Colonic mucosa (tissue), 4 donors: ENCODE measurements at regions not wholly inside any gene's neighbourhood (a gene's known extent, or its start where the extent isn't known, plus 50 kb on each side); places are given as distances from the start of the nearest gene placed in this dataset.
"Not testable (repeated sequence)": the region's sequence is repeated elsewhere in the genome, so short reads cannot be mapped to it uniquely, and the experiment has no call there.

ENCODE experiments used
- DNase-seq: peaks from one replicate; pipeline ENCODE4 v3.0.0-alpha.2; 2020
- H3K27ac ChIP-seq: fragments of 200-600 bp; one replicate; pipeline ENCODE4 v1.8.0; 2021
- H3K27me3 ChIP-seq: fragments of 200-600 bp; one replicate; pipeline ENCODE4 v1.8.0; 2021
- H3K36me3 ChIP-seq: fragments of 200-600 bp; one replicate; pipeline ENCODE4 v1.8.0; 2021
- H3K4me1 ChIP-seq: fragments of 200-600 bp; one replicate; pipeline ENCODE4 v1.8.0; 2021; ENCODE audit warnings: mild to moderate bottlenecking
- H3K4me3 ChIP-seq: fragments of 200-600 bp; one replicate; pipeline ENCODE4 v1.8.0; 2021
- H3K9ac ChIP-seq, 2 donors: one replicate each; pipeline ENCODE4 v1.7.0; 2013; ENCODE audit warnings: control low read depth in 2 of 2, low read depth in 2 of 2, low read length in 2 of 2
- H3K9me3 ChIP-seq: fragments of 200-600 bp; one replicate; pipeline ENCODE4 v1.8.0; 2021
- CTCF ChIP-seq: fragments of 200-600 bp; IDR thresholded peaks from one replicate; pipeline ENCODE4 v1.8.0; 2022; ENCODE audit warnings: antibody characterized with exemption, mild to moderate bottlenecking
- intact Hi-C: fragments of 100-400 bp; cut with DNase I; formaldehyde crosslinking; loops from one replicate; pipeline ENCODE4 v1.14.1; 2022
- donor health status: healthy.
- donor health status: DM: no; HTN: no; CAD: no.
- donor health status: DM: no; HTN: no; CAD: no.

DNA sequence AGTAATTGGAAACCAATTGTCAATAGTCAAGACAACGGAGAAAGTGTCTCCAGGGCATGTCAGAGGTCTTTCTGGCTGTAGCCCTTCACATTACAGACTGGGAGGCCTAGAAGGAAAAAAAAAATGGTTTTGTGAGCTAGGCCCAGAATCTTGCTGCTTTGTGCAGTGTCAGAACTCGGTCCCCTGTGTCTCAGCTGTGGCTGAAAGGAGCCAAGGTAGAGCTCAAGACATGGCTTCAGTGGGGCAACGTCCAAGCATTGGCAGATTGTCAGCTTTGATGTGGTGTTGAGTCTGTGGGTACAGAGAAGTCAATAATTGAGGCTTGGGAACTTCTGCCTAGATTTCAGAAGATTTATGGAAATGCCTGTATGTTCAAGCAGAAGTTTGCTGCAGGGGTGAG is 103.0 kb downstream of the UGT2B28 start:
- intact Hi-C loops = no loop called here
- no peaks in the 10 kb centered on the region for H3K4me1 ChIP-seq
- H3K36me3 ChIP-seq = no peaks in the 10 kb centered on the region
- TF ChIP-seq CTCF = no peak
- no peak overlapping the region for H3K9ac ChIP-seq
- H3K4me3 ChIP-seq = no peak overlapping the region
- H3K27me3 ChIP-seq = no peaks in the 10 kb centered on the region
- no peak for DNase-seq
- no peak overlapping the region for H3K27ac ChIP-seq
- H3K9me3 ChIP-seq = no peaks in the 10 kb centered on the region

- H3K4me3 ChIP-seq, H3K36me3 ChIP-seq, intact Hi-C loops, H3K27me3 ChIP-seq, H3K27ac ChIP-seq, H3K9me3 ChIP-seq, H3K9ac ChIP-seq, DNase-seq, H3K4me1 ChIP-seq: not testable (repeated sequence)
Measured at GRCh38 chr4:69389111-69389510, 106.6 kb downstream of the UGT2B4 start.

DNA sequence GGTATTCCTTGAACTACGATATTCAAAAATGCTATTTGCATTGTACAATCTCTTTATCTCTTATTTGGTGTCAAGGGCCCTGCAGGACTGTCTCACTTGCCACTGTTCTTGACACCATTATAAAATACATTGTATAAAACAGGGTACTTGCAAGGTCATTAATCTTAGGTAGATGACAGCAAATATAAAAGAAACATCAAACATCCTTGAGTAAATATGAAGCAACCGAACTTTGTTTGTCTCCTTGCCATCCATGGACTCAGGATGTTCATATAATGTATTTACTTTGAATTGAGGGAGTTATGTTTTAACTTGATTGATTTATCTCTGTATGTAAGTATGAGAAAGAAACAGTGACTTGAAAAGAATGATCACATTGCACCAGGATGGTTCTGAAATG is 87.3 kb downstream of the UGT2B4 start:
- Histone ChIP-seq H3K27ac (no peak overlapping the region), H3K36me3 (no peaks in the 10 kb centered on the region), H3K9ac (no peak overlapping the region), H3K27me3 (no peaks in the 10 kb centered on the region), H3K9me3 (no peaks in the 10 kb centered on the region), H3K4me1 (no peaks in the 10 kb centered on the region), H3K4me3 (no peak overlapping the region)
- DNase-seq = no peak
- no peak for TF ChIP-seq CTCF
- intact Hi-C loops = no loop called here

DNA sequence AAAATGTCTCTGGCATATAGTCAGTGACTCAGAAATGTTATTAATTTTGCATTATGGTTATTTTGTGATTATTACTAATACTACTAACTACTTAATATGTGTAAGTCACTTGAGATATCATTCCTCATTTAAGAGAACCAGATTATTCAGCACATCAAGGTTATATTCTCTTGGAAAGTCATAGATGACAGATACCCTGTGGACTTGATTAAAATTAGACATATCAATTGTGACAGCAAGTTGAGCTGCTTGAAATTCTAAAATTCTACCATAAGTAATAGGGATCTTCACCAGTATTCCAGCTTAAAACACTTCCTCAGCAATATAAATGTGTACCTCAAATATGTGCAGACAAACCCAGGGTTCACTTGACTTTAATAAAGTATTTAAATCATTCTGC is 83.7 kb downstream of the UGT2B4 start:
- H3K36me3 ChIP-seq, H3K4me1 ChIP-seq, H3K4me3 ChIP-seq, H3K27ac ChIP-seq, DNase-seq, H3K9me3 ChIP-seq, H3K9ac ChIP-seq, intact Hi-C loops, H3K27me3 ChIP-seq: not testable (repeated sequence)

- intact Hi-C loops, DNase-seq, H3K9me3 ChIP-seq, H3K36me3 ChIP-seq, H3K4me3 ChIP-seq, H3K9ac ChIP-seq, H3K27me3 ChIP-seq, H3K27ac ChIP-seq, H3K4me1 ChIP-seq: not testable (repeated sequence)
Measured at GRCh38 chr4:69424722-69425121, 71.0 kb downstream of the UGT2B4 start.
